ENCODE measurements at regions not wholly inside any gene's neighbourhood (a gene's known extent, or its start where the extent isn't known, plus 50 kb on each side); places are given as distances from the start of the nearest gene placed in this dataset.

DNA sequence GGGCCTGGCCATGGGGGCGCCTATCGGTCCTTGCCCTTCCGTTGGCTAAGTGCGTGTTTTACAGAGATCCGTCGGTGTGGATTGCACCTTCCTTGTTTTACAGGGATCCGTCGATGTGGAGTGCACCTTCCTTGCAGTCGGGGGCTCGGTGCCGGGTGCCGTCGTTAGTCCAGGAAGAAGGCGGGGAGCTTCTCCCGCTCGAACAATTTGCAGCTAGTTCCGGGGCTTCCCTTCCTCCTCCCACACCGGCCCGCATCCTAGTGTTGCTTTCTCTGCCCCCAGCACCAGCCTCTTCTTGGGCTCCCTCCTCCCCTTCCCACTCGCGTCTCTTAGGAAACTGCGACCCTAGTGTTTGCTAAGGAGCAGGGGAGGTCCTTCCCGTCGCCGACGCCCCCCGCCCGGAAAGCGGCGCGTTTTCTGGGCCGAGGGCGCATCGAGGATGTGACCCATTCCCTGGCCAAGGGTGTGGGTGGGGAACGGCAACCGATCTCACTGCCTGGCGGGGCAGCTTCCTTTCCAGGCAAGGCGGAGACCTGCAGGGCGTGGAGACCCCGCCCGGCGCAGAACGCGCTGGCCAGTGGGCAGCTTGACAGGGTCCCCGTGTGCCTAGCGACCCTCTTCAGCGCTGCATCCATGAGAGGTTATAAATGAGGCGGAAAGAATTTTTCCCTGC, 75.7 kb upstream of the ZNF91 start:
- TF ChIP-seq, protein P1, sequence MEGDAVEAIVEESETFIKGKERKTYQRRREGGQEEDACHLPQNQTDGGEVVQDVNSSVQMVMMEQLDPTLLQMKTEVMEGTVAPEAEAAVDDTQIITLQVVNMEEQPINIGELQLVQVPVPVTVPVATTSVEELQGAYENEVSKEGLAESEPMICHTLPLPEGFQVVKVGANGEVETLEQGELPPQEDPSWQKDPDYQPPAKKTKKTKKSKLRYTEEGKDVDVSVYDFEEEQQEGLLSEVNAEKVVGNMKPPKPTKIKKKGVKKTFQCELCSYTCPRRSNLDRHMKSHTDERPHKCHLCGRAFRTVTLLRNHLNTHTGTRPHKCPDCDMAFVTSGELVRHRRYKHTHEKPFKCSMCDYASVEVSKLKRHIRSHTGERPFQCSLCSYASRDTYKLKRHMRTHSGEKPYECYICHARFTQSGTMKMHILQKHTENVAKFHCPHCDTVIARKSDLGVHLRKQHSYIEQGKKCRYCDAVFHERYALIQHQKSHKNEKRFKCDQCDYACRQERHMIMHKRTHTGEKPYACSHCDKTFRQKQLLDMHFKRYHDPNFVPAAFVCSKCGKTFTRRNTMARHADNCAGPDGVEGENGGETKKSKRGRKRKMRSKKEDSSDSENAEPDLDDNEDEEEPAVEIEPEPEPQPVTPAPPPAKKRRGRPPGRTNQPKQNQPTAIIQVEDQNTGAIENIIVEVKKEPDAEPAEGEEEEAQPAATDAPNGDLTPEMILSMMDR (conservative IDR thresholded peaks at IDR 0.05; ENCODE audit: low read length) = no peak
- no peak for TF ChIP-seq EZH2phosphoT487 (IDR thresholded peaks at IDR 0.05; ENCODE audit: borderline replicate concordance, low read depth, low read length)
